ENCODE measurements at regions not wholly inside any gene's neighbourhood (a gene's known extent, or its start where the extent isn't known, plus 50 kb on each side); places are given as distances from the start of the nearest gene placed in this dataset.

- Histone ChIP-seq H3K9me1 (ENCODE audit: insufficient read depth, low read length) (peaks cover 10% of the 10 kb centered on the region), H3K27ac (ENCODE audit: insufficient read depth, low read length) (no peak overlapping the region), H3K27me3 (ENCODE audit: control insufficient read depth, insufficient read depth, low read length) (no peaks in the 10 kb centered on the region), H3K9ac (ENCODE audit: low read depth, low read length) (no peak overlapping the region), H3K9me3 (ENCODE audit: control insufficient read depth, insufficient read depth, low read length) (no peaks in the 10 kb centered on the region), H4K91ac (ENCODE audit: insufficient read depth, low read depth, low read length) (no peak overlapping the region), H3K18ac (ENCODE audit: low read depth, low read length) (no peak overlapping the region), H2BK15ac (ENCODE audit: low read depth, low read length) (no peak overlapping the region), H2AK9ac (replicated peaks; ENCODE audit: low read depth, low read length, poor library complexity) (no peak overlapping the region), H3K56ac (ENCODE audit: extremely low read depth, insufficient read depth, low read length) (no peak overlapping the region), H2AFZ (replicated peaks; ENCODE audit: low read length, poor library complexity) (no peak overlapping the region), H4K8ac (ENCODE audit: low read depth in 2 of 2, low read length in 2 of 2) (no peak overlapping the region), H3K14ac (replicated peaks; ENCODE audit: low read depth, low read length) (no peak overlapping the region), H2BK20ac (ENCODE audit: low read depth, low read length) (no peak overlapping the region; the same call in 1 of the 2 replicates), H3K23ac (ENCODE audit: low read depth, low read length) (no peak overlapping the region), H3K79me1 (ENCODE audit: low read depth in 1 of 2, low read length in 2 of 2) (no peaks in the 10 kb centered on the region; a peak in 1 of 4 replicates), H2AK5ac (ENCODE audit: low read depth, low read length) (no peak overlapping the region), H2BK5ac (ENCODE audit: low read depth, low read length, poor library complexity, severe bottlenecking) (no peak overlapping the region), H4K20me1 (ENCODE audit: insufficient read depth, low read length) (no peaks in the 10 kb centered on the region), H2BK120ac (ENCODE audit: low read depth, low read length) (peak overlapping the region; percentile 16; the same call in 1 of the 2 replicates), H3K4me3 (ENCODE audit: insufficient read depth, low read depth, low read length) (no peak overlapping the region), H3K4me2 (ENCODE audit: low read depth, low read length) (no peak overlapping the region), H3K4ac (ENCODE audit: low read depth, low read length) (no peak overlapping the region), H3K36me3 (ENCODE audit: control insufficient read depth, insufficient read depth, low read length) (no peaks in the 10 kb centered on the region), H3K4me1 (ENCODE audit: control insufficient read depth, insufficient read depth, low read length) (peaks cover 7% of the 10 kb centered on the region; the same call in 1 of the 2 replicates), H4K5ac (ENCODE audit: low read depth, low read length) (no peak overlapping the region)
- dilution Hi-C loops (cut with HindIII; ENCODE audit: low sequenced_read_pairs, unreplicated experiment) (no loop called here), intact Hi-C loops (cut with micrococcal nuclease) (no loop called here), in situ Hi-C loops (cut with MboI; ENCODE audit: low sequenced_read_pairs) (no loop called here)
- no TSS peak for BruUV-seq (replicated peaks)
- no CpG with 5 or more reads among the region's 3 CpGs for WGBS, 2 experiments (ENCODE audit: extremely low coverage in 2 of 2, insufficient read length in 1 of 2)
- POLR2A ChIA-PET (ENCODE audit: unreplicated experiment) = no interaction called here
- ATAC-seq (ENCODE audit: low read depth) (no peak), DNase-seq (no peak)
- CTCF ChIA-PET = no interaction called here
- TF ChIP-seq BHLHE40 (IDR thresholded peaks at IDR 0.05; ENCODE audit: low read depth, low read length) = no peak
- no peak for TF ChIP-seq CEBPB (IDR thresholded peaks at IDR 0.05; ENCODE audit: low read depth, low read length)
- no peak for TF ChIP-seq FOS (IDR thresholded peaks at IDR 0.05; ENCODE audit: low read depth, low read length)
- no peak for TF ChIP-seq MAZ (IDR thresholded peaks at IDR 0.05; ENCODE audit: borderline replicate concordance, low read depth, low read length)
- no peak for TF ChIP-seq ELK1 (IDR thresholded peaks at IDR 0.05; ENCODE audit: borderline replicate concordance, low read depth, low read length)
- TF ChIP-seq POLR2A (IDR thresholded peaks at IDR 0.05; ENCODE audit: low read depth, low read length) = no peak
- TF ChIP-seq CTCF (conservative IDR thresholded peaks at IDR 0.05; ENCODE audit: low read depth, low read length) = no peak
- no peak for TF ChIP-seq USF2 (IDR thresholded peaks at IDR 0.05; ENCODE audit: low read depth, low read length)
- no peak for TF ChIP-seq MXI1 (IDR thresholded peaks at IDR 0.05; ENCODE audit: borderline replicate concordance, low read depth, low read length)
- no peak for TF ChIP-seq CHD1 (IDR thresholded peaks at IDR 0.05; ENCODE audit: low read depth, low read length)
- no peak for TF ChIP-seq MAFK (IDR thresholded peaks at IDR 0.05; ENCODE audit: low read depth, low read length)
- TF ChIP-seq RCOR1 (IDR thresholded peaks at IDR 0.05; ENCODE audit: insufficient replicate concordance, low read length) = no peak
- TF ChIP-seq RAD21 (IDR thresholded peaks at IDR 0.05; ENCODE audit: low read length) = no peak
- TF ChIP-seq NFE2L2 (IDR thresholded peaks at IDR 0.05; ENCODE audit: low read depth, low read length) = no peak
- TF ChIP-seq RFX5 (IDR thresholded peaks at IDR 0.05; ENCODE audit: low read depth, low read length) = no peak
- TF ChIP-seq SMC3 (IDR thresholded peaks at IDR 0.05; ENCODE audit: low read depth, low read length) = no peak
Measured at GRCh38 chr15:36364377-36364776, 215.0 kb upstream of the CDIN1 start.

Data from IMR-90 (cell line).